Right lobe of liver (tissue), 6 donors: ENCODE measurements at regions not wholly inside any gene's neighbourhood (a gene's known extent, or its start where the extent isn't known, plus 50 kb on each side); places are given as distances from the start of the nearest gene placed in this dataset.

ENCODE experiments used
- ATAC-seq, 4 donors: fragments of 200-7000 bp; cut with Tn5 transposase; one replicate each; pipeline ENCODE4 v1.9.1; 2020; ENCODE audit warnings: mild to moderate bottlenecking in 4 of 4, moderate library complexity in 4 of 4
- DNase-seq, 3 donors: peaks; one replicate each; pipeline ENCODE4 v3.0.0-alpha.2; 2020
- H3K27ac ChIP-seq, 3 donors: fragments of 200-600 bp; one replicate each; pipeline ENCODE4 v1.8.0; 2022
- H3K27me3 ChIP-seq, 2 donors: fragments of 200-600 bp; one replicate each; pipeline ENCODE4 v1.8.0; 2022
- H3K36me3 ChIP-seq, 4 donors: fragments of 200-600 bp; sonication (generic) in 1 of 4; one replicate each; pipeline versions ENCODE4 v1.5.1 to v1.8.0; 2017 to 2022; ENCODE audit warnings: control low read depth in 1 of 4
- H3K4me1 ChIP-seq, 4 donors: fragments of 200-600 bp; sonication (generic) in 1 of 4; one replicate each; pipeline versions ENCODE4 v1.5.1 to v1.8.0; 2017 to 2022; ENCODE audit warnings: control low read depth in 1 of 4
- H3K4me3 ChIP-seq, 3 donors: fragments of 200-600 bp; one replicate each; pipeline ENCODE4 v1.8.0; 2022
- H3K9me3 ChIP-seq, 4 donors: fragments of 200-600 bp; sonication (generic) in 1 of 4; one replicate each; pipeline versions ENCODE4 v1.5.1 to v1.8.0; 2017 to 2022; ENCODE audit warnings: control low read depth in 1 of 4
- POLR2A ChIP-seq: fragments of 450-650 bp; IDR thresholded peaks from one replicate; pipeline ENCODE4 v1.6.1; 2017; ENCODE audit warnings: antibody characterized with exemption, mild to moderate bottlenecking
- WGBS: methylation state at CpG from one replicate; pipeline ENCODE4 v1.1.6; 2018; ENCODE audit warnings: low coverage, low lambda C conversion rate; ENCODE audit not compliant: insufficient coverage; ENCODE audit errors: missing lambda C conversion rate; 5-methylcytosine and 5-hydroxymethylcytosine counted together
- intact Hi-C, 2 donors: fragments of 100-400 bp; cut with DNase I; formaldehyde crosslinking; loops; one replicate each; pipeline versions ENCODE4 v1.11.2 to v1.14.1; 2022
- TF ChIP-seq, protein P1 (sequence below), 4 donors: fragments of 200-600 bp in 3 of 4; fragments of 450-650 bp in 1 of 4; IDR thresholded peaks; one replicate each; pipeline versions ENCODE4 v1.5.1 to v1.8.0; 2016 to 2022; ENCODE audit warnings: antibody characterized with exemption in 4 of 4, mild to moderate bottlenecking in 2 of 4
- donor health status: DM: no; HTN: yes; CAD: no.
- donor health status: DM: no; HTN: no; CAD: no.
- donor health status: DM: no; HTN: no; CAD: no.
- donor health status: DM: no; HTN: yes; CAD: no.
- donor health status: DM: no; HTN: yes; CAD: no.

DNA sequence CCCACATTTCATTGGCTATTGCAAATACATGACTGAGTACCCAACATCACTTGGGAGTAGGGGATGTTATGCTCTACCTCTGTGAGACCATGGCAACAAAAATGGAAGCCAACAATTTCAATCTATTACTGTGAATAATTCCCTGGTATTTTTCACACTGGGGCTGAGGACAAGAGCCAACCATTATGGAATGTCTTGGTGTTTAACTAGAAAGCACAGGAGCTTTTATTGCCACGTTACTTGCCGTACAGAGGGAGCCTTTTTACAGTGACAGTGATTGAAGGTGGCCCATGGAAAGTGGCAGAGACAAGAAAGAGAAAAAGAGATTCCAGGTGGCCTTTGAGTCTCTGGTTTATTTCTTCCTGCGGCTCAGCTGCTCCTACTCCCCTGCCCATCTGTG is 105.7 kb upstream of the TBC1D5 start:
- intact Hi-C loops: no loop called here
- 78% methylated on average over 3 of the region's 3 CpGs for WGBS
- no peak for DNase-seq
- H3K27me3 ChIP-seq: no peaks in the 10 kb centered on the region
- H3K9me3 ChIP-seq: no peaks in the 10 kb centered on the region
- no peak overlapping the region for H3K27ac ChIP-seq
- ATAC-seq: no peak
- no peaks in the 10 kb centered on the region for H3K4me1 ChIP-seq
- no peak for TF ChIP-seq POLR2A
- no peak overlapping the region for H3K4me3 ChIP-seq
- H3K36me3 ChIP-seq: no peaks in the 10 kb centered on the region

DNA sequence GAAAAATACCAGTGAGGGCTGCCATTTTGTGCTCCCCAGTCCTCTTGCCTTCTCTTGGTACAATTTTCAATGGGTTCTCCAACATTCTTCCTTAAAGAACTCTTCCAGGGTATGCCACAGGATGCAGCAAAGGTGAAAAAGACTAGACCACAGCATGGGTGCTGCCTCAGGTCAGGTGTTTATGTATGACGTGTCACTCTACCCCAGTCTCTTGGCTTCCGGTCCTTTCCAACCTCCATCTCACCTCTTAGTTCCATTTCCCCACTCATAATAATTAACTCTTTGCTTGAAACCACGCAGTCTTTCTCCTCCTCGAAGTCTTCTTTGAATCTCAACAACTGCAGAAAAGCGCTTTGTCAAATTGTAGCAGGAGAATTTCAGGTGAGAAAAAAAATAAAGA is 104.7 kb upstream of the TBC1D5 start:
- ATAC-seq: no peak
- no peak overlapping the region for H3K4me3 ChIP-seq
- intact Hi-C loops: no loop called here

DNA sequence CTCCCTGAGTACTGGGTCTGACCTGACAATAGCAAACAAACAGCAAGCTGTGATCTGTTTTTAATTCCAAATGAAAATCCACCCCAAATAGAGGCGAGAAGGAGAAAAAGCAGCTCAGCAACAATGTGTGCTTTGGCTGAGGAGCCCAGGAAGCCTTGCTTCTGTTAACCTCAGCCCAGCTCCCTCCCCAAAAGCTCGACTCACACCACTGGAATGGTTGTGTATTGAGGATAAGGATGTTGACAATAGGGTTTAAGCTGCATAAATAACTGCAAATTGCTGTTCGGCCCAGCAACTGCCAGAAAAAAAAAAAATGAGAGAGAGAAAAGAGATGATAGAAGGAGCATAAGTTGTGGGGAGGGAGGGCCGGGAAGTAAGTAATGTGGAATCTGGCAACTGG is 104.0 kb upstream of the TBC1D5 start:
- intact Hi-C loops: no loop called here
- no peaks in the 10 kb centered on the region for H3K4me1 ChIP-seq
- no peak overlapping the region for H3K4me3 ChIP-seq
- no peak overlapping the region for H3K27ac ChIP-seq
- no peak for ATAC-seq
- H3K36me3 ChIP-seq: no peaks in the 10 kb centered on the region
- TF ChIP-seq, protein P1, sequence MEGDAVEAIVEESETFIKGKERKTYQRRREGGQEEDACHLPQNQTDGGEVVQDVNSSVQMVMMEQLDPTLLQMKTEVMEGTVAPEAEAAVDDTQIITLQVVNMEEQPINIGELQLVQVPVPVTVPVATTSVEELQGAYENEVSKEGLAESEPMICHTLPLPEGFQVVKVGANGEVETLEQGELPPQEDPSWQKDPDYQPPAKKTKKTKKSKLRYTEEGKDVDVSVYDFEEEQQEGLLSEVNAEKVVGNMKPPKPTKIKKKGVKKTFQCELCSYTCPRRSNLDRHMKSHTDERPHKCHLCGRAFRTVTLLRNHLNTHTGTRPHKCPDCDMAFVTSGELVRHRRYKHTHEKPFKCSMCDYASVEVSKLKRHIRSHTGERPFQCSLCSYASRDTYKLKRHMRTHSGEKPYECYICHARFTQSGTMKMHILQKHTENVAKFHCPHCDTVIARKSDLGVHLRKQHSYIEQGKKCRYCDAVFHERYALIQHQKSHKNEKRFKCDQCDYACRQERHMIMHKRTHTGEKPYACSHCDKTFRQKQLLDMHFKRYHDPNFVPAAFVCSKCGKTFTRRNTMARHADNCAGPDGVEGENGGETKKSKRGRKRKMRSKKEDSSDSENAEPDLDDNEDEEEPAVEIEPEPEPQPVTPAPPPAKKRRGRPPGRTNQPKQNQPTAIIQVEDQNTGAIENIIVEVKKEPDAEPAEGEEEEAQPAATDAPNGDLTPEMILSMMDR (IDR thresholded peaks at IDR 0.05): no peak
- TF ChIP-seq POLR2A: no peak
- H3K9me3 ChIP-seq: no peaks in the 10 kb centered on the region
- 48% methylated on average over 4 of the region's 4 CpGs for WGBS
- no peaks in the 10 kb centered on the region for H3K27me3 ChIP-seq
- no peak for DNase-seq

More for the DNA sequence above, 104.7 kb upstream of the TBC1D5 start:
- no peak overlapping the region for H3K27ac ChIP-seq
- no peaks in the 10 kb centered on the region for H3K36me3 ChIP-seq
- DNase-seq: no peak
- no peak for TF ChIP-seq POLR2A
- H3K27me3 ChIP-seq: no peaks in the 10 kb centered on the region
- H3K4me1 ChIP-seq: no peaks in the 10 kb centered on the region
- 71% methylated on average over 5 of the region's 5 CpGs for WGBS
- no peaks in the 10 kb centered on the region for H3K9me3 ChIP-seq

DNA sequence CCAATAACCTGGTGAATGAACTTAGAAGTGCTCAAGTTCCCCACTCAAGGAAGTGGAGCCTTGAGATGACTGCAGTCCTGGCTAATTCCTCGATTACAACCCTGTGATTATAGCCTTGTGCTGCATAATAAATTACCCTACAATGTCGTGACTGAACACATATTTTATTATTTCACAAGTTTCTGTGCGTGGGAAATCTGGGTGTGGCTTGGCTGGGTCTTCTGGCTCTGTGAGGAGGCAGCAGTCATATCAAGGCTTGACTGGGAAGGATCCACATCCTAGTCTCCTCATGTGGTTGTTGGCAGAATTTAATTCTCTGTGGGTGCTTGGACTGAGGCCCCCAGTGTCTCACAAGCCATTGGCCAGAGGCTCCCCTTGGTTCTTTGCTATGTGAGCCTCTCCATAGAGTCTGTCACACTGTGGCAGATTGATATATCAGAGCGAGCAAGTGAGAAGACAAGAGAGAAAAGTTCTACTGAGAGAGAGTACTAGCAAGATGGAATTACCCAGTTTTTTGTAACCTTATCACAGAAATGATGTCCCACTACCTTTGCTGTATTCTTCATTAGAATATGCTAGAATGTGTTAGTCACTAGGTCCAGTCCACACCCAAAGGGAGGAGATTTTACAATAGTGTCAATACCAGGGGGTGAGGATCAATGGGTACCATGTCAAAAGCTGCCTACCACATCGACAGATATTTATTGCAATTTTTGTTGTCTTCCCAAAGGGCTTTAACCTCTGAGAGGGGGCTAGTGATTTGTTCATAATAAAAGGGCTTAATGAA is 102.8 kb upstream of the TBC1D5 start:
- H3K4me1 ChIP-seq: no peaks in the 10 kb centered on the region
- H3K36me3 ChIP-seq: no peaks in the 10 kb centered on the region
- H3K27me3 ChIP-seq: no peaks in the 10 kb centered on the region
- WGBS: 51% methylated on average over 4 of the region's 5 CpGs
- TF ChIP-seq, protein P1 (IDR thresholded peaks at IDR 0.05): no peak
- no peak for TF ChIP-seq POLR2A
- no peak overlapping the region for H3K27ac ChIP-seq
- no peak for DNase-seq
- no peak for ATAC-seq
- intact Hi-C loops: no loop called here
- no peak overlapping the region for H3K4me3 ChIP-seq
- no peaks in the 10 kb centered on the region for H3K9me3 ChIP-seq

DNA sequence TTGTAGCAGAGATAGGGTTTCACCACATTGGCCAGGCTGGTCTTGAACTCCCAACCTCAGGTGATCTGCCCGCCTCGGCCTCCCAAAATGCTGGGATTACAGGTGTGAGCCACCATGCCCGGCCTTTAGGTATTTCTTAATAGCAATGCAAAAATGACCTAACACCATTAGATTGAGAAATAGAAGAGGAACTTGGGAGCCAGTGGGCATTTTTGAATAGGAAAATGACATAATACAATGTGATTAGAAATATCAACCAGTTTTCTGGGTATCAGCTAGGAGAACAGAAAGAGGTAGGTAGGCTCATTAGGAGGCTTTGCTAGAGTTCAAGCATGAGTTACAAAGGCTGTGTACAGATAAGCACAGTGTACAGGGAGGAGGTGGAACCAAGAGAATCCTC is 101.8 kb upstream of the TBC1D5 start:
- no peaks in the 10 kb centered on the region for H3K36me3 ChIP-seq
- no peak overlapping the region for H3K27ac ChIP-seq
- no peaks in the 10 kb centered on the region for H3K27me3 ChIP-seq
- ATAC-seq (no peak), DNase-seq (no peak)
- no peak for TF ChIP-seq POLR2A
- TF ChIP-seq, protein P1 (IDR thresholded peaks at IDR 0.05): no peak
- H3K9me3 ChIP-seq: no peaks in the 10 kb centered on the region
- H3K4me3 ChIP-seq: no peak overlapping the region
- 80% methylated on average over 1 of the region's 3 CpGs for WGBS
- intact Hi-C loops: no loop called here
- no peaks in the 10 kb centered on the region for H3K4me1 ChIP-seq
